Keratinocyte (primary cell): ENCODE measurements at regions not wholly inside any gene's neighbourhood (a gene's known extent, or its start where the extent isn't known, plus 50 kb on each side); places are given as distances from the start of the nearest gene placed in this dataset.

Source experiments
- DNase-seq: peaks from one replicate; pipeline ENCODE4 v3.0.0-alpha.2; 2011; ENCODE audit warnings: low read depth, missing footprints, low spot score
- FAIRE-seq: peaks from 2 replicates; lab custom pipeline; 2011; peaks lifted over from hg19 to GRCh38; lab: Jason Lieb, UNC
- H2AFZ ChIP-seq: 2 replicates; pipeline ENCODE4 v1.6.0; 2012; ENCODE audit warnings: low read length, control low read depth, inconsistent platforms; ENCODE audit not compliant: control insufficient read depth
- H3K27ac ChIP-seq: 2 replicates; pipeline ENCODE4 v1.5.1; 2011; ENCODE audit warnings: low read length; ENCODE audit not compliant: control insufficient read depth, insufficient read depth
- H3K27me3 ChIP-seq: 3 replicates; pipeline ENCODE4 v1.6.0; 2011; ENCODE audit warnings: low read length; ENCODE audit not compliant: control insufficient read depth, insufficient read depth; ENCODE audit errors: extremely low read depth
- H3K36me3 ChIP-seq, 2 experiments: 2 replicates in 1 of 2; 3 replicates in 1 of 2; pipeline ENCODE4 v1.5.1; 2011; ENCODE audit warnings: low read length in 2 of 2, mild to moderate bottlenecking in 1 of 2; ENCODE audit not compliant: control insufficient read depth in 2 of 2, insufficient read depth in 2 of 2; ENCODE audit errors: extremely low read depth in 1 of 2
- H3K4me1 ChIP-seq: 3 replicates; pipeline ENCODE4 v1.5.1; 2011; ENCODE audit warnings: low read length; ENCODE audit not compliant: control insufficient read depth, insufficient read depth; ENCODE audit errors: extremely low read depth
- H3K4me2 ChIP-seq: 3 replicates; pipeline ENCODE4 v1.6.0; 2011; ENCODE audit warnings: low read depth, low read length; ENCODE audit not compliant: control insufficient read depth, insufficient read depth; ENCODE audit errors: extremely low read depth
- H3K4me3 ChIP-seq, 3 experiments: fragments of 200-600 bp in 1 of 3; sonication (generic) in 1 of 3; 2 replicates in 2 of 3; 3 replicates in 1 of 3; pipeline ENCODE4 v1.5.1; 2011 to 2016; ENCODE audit warnings: low read length in 3 of 3, mild to moderate bottlenecking in 3 of 3, control low read depth in 2 of 3, inconsistent platforms in 1 of 3, low read depth in 1 of 3, mixed read lengths in 1 of 3, mixed run types in 1 of 3, moderate library complexity in 1 of 3; ENCODE audit not compliant: control insufficient read depth in 2 of 3, insufficient read depth in 2 of 3; ENCODE audit errors: extremely low read depth in 1 of 3
- H3K79me2 ChIP-seq: 2 replicates; pipeline ENCODE4 v1.6.0; 2012; ENCODE audit warnings: low read length; ENCODE audit not compliant: control insufficient read depth, insufficient read depth
- H3K9ac ChIP-seq: 3 replicates; pipeline ENCODE4 v1.6.0; 2011; ENCODE audit warnings: low read length; ENCODE audit not compliant: control insufficient read depth, insufficient read depth; ENCODE audit errors: extremely low read depth
- H3K9me1 ChIP-seq: 3 replicates; pipeline ENCODE4 v1.6.0; 2011; ENCODE audit warnings: low read length; ENCODE audit not compliant: control insufficient read depth, insufficient read depth; ENCODE audit errors: extremely low read depth
- H3K9me3 ChIP-seq: 2 replicates; pipeline ENCODE4 v1.5.1; 2012; ENCODE audit warnings: low read depth, low read length; ENCODE audit not compliant: control insufficient read depth
- H4K20me1 ChIP-seq: 3 replicates; pipeline ENCODE4 v1.6.0; 2011; ENCODE audit warnings: low read length; ENCODE audit not compliant: control insufficient read depth, insufficient read depth; ENCODE audit errors: extremely low read depth
- CTCF ChIP-seq, 3 experiments: IDR thresholded peaks in 1 of 3; conservative IDR thresholded peaks in 1 of 3; optimal IDR thresholded peaks in 1 of 3; 2 replicates in 2 of 3; 3 replicates in 1 of 3; pipeline versions ENCODE3 to v1.5.1; 2011; ENCODE audit warnings: low read length in 3 of 3, mild to moderate bottlenecking in 3 of 3, moderate library complexity in 2 of 3, control low read depth in 1 of 3, inconsistent platforms in 1 of 3; ENCODE audit not compliant: insufficient read depth in 2 of 3; ENCODE audit errors: extremely low read depth in 1 of 3
- EZH2 ChIP-seq: IDR thresholded peaks from one replicate; pipeline ENCODE4 v1.6.1; 2012; ENCODE audit warnings: inconsistent platforms, mild to moderate bottlenecking, low read length, moderate library complexity
- dilution Hi-C: fragments of 300-500 bp; cut with MboI; formaldehyde crosslinking; loops from one replicate; pipeline ENCODE4 v1.7.0; 2020; ENCODE audit warnings: low sequenced_read_pairs; ENCODE audit not compliant: extremely low pct_ligation_motif_present

GRCh38 chr10:2294739-2295138 lies 557.4 kb upstream of the ADARB2 start:
- DNase-seq (no peak), FAIRE-seq (no peak)
- Histone ChIP-seq H3K27me3 (no peaks in the 10 kb centered on the region), H4K20me1 (no peaks in the 10 kb centered on the region), H3K4me2 (no peak overlapping the region), H3K4me1 (no peaks in the 10 kb centered on the region), H3K9me1 (no peaks in the 10 kb centered on the region), H3K79me2 (no peaks in the 10 kb centered on the region), H2AFZ (no peak overlapping the region), H3K36me3 (no peaks in the 10 kb centered on the region), H3K27ac (no peak overlapping the region), H3K9ac (no peak overlapping the region), H3K9me3 (peaks cover 2% of the 10 kb centered on the region), H3K4me3 (no peak overlapping the region)
- dilution Hi-C loops = no loop called here
- TF ChIP-seq EZH2 (no peak), CTCF (optimal IDR thresholded peaks at IDR 0.05 in 1 of 3, IDR thresholded peaks at IDR 0.05 in 1 of 3, conservative IDR thresholded peaks at IDR 0.05 in 1 of 3; ENCODE audit: extremely low read depth in 1 of 3, insufficient read depth in 2 of 3, low read length in 3 of 3) (no peak)

GRCh38 chr10:2284071-2284470 lies 546.7 kb upstream of the ADARB2 start:
- Histone ChIP-seq H3K9ac (no peak overlapping the region), H3K36me3 (no peaks in the 10 kb centered on the region), H3K9me1 (no peaks in the 10 kb centered on the region), H3K9me3 (no peaks in the 10 kb centered on the region), H3K4me3 (no peak overlapping the region), H3K4me2 (no peak overlapping the region), H3K27ac (no peak overlapping the region), H4K20me1 (no peaks in the 10 kb centered on the region), H3K27me3 (no peaks in the 10 kb centered on the region), H2AFZ (no peak overlapping the region), H3K4me1 (no peaks in the 10 kb centered on the region), H3K79me2 (no peaks in the 10 kb centered on the region)
- TF ChIP-seq EZH2 = no peak
- no peak for TF ChIP-seq CTCF (optimal IDR thresholded peaks at IDR 0.05 in 1 of 3, IDR thresholded peaks at IDR 0.05 in 1 of 3, conservative IDR thresholded peaks at IDR 0.05 in 1 of 3; ENCODE audit: extremely low read depth in 1 of 3, insufficient read depth in 2 of 3, low read length in 3 of 3)
- dilution Hi-C loops = no loop called here
- no peak for FAIRE-seq
- DNase-seq = no peak
